CD8-positive, alpha-beta memory T cell (primary cell): ENCODE measurements at regions not wholly inside any gene's neighbourhood (a gene's known extent, or its start where the extent isn't known, plus 50 kb on each side); places are given as distances from the start of the nearest gene placed in this dataset.

Experiments used
- CTCF ChIA-PET: fragments of 350-600 bp; sonication (Branson Sonifier 250); formaldehyde crosslinking; loops from one replicate; lab custom pipeline; 2021; ENCODE audit warnings: antibody characterized with exemption; lab: Charles Lee
- POLR2A ChIA-PET: fragments of 350-600 bp; sonication (Branson Sonifier 250); formaldehyde crosslinking; loops from one replicate; lab custom pipeline; 2021; ENCODE audit warnings: antibody characterized with exemption; lab: Charles Lee
- DNase-seq, 5 donors: peaks; one replicate each; pipeline versions ENCODE4 v3.0.0 to v3.0.0-alpha.2; 2020 to 2022; ENCODE audit warnings: mixed read lengths in 1 of 5
- H3K27ac ChIP-seq: one replicate; pipeline ENCODE4 v1.7.0; 2013; ENCODE audit warnings: low read depth, mild to moderate bottlenecking, low read length, moderate library complexity
- H3K27me3 ChIP-seq: 2 replicates; pipeline ENCODE4 v1.7.0; 2013; ENCODE audit warnings: low read length, mild to moderate bottlenecking; ENCODE audit not compliant: insufficient read depth, poor library complexity, severe bottlenecking
- H3K36me3 ChIP-seq: 2 replicates; pipeline ENCODE4 v1.7.0; 2013; ENCODE audit warnings: mild to moderate bottlenecking, low read length, moderate library complexity; ENCODE audit not compliant: insufficient read depth
- H3K4me1 ChIP-seq: 2 replicates; pipeline ENCODE4 v1.7.0; 2013; ENCODE audit warnings: mild to moderate bottlenecking, low read length, moderate library complexity; ENCODE audit not compliant: insufficient read depth
- H3K4me3 ChIP-seq: 2 replicates; pipeline ENCODE4 v1.7.0; 2013; ENCODE audit warnings: mild to moderate bottlenecking, low read length
- H3K9me3 ChIP-seq: 2 replicates; pipeline ENCODE4 v1.7.0; 2013; ENCODE audit warnings: mild to moderate bottlenecking, low read length
- H3K27ac Mint-ChIP-seq, 8 donors: one replicate each; pipeline ENCODE4 v1.8.0; 2020 to 2021; ENCODE audit warnings: mixed read lengths in 8 of 8, mild to moderate bottlenecking in 6 of 8, inconsistent platforms in 3 of 8, moderate library complexity in 3 of 8
- H3K27me3 Mint-ChIP-seq, 2 donors: one replicate each; pipeline ENCODE4 v1.8.0; 2020 to 2021; ENCODE audit warnings: mixed read lengths in 2 of 2, mild to moderate bottlenecking in 1 of 2, moderate library complexity in 1 of 2
- H3K36me3 Mint-ChIP-seq, 3 donors: one replicate each; pipeline ENCODE4 v1.8.0; 2020 to 2021; ENCODE audit warnings: mixed read lengths in 3 of 3, inconsistent platforms in 1 of 3, mild to moderate bottlenecking in 1 of 3
- H3K4me1 Mint-ChIP-seq, 3 donors: one replicate each; pipeline ENCODE4 v1.8.0; 2020 to 2021; ENCODE audit warnings: mixed read lengths in 3 of 3, inconsistent platforms in 1 of 3, mild to moderate bottlenecking in 1 of 3
- H3K4me3 Mint-ChIP-seq, 7 donors: one replicate each; pipeline ENCODE4 v1.8.0; 2020 to 2021; ENCODE audit warnings: mixed read lengths in 7 of 7, mild to moderate bottlenecking in 6 of 7, moderate library complexity in 4 of 7, inconsistent platforms in 2 of 7
- H3K9me3 Mint-ChIP-seq, 5 donors: one replicate each; pipeline ENCODE4 v1.8.0; 2020 to 2022; ENCODE audit warnings: mixed read lengths in 5 of 5, mild to moderate bottlenecking in 3 of 5, moderate library complexity in 2 of 5, inconsistent platforms in 1 of 5

GRCh38 chr13:28550091-28550490 lies 55.2 kb upstream of the FLT1 start:
- Histone ChIP-seq H3K36me3 (no peaks in the 10 kb centered on the region), H3K27me3 (no peaks in the 10 kb centered on the region), H3K9me3 (no peaks in the 10 kb centered on the region), H3K27ac (no peak overlapping the region), H3K4me3 (no peak overlapping the region), H3K4me1 (no peaks in the 10 kb centered on the region)
- H3K27ac Mint-ChIP-seq = no peak overlapping the region
- H3K4me3 Mint-ChIP-seq = no peak overlapping the region
- CTCF ChIA-PET = interaction anchor here (0.9 kb wide), 1 partner anchor 15 kb away, joined by 3 read pairs; no protein-coding TSS in a partner anchor
- H3K36me3 Mint-ChIP-seq = peaks cover 0 to 4% (median 0%) of the 10 kb centered on the region in 3 donors
- DNase-seq = no peak
- no peaks in the 10 kb centered on the region for H3K9me3 Mint-ChIP-seq
- H3K4me1 Mint-ChIP-seq = no peaks in the 10 kb centered on the region
- H3K27me3 Mint-ChIP-seq = peaks cover 12 to 24% of the 10 kb centered on the region in 2 donors
- POLR2A ChIA-PET = no interaction called here

GRCh38 chr13:28548872-28549271 lies 53.9 kb upstream of the FLT1 start:
- CTCF ChIA-PET = interaction anchor here (0.9 kb wide), 1 partner anchor 16 kb away, joined by 3 read pairs; no protein-coding TSS in a partner anchor

GRCh38 chr13:28548468-28548867 lies 53.5 kb upstream of the FLT1 start:
- no peak overlapping the region for H3K4me3 ChIP-seq
- Mint-ChIP-seq H3K4me1 (no peaks in the 10 kb centered on the region), H3K27ac (no peak overlapping the region), H3K4me3 (no peak overlapping the region), H3K36me3 (peaks cover 0 to 4% (median 4%) of the 10 kb centered on the region in 3 donors), H3K27me3 (peaks cover 12 to 36% of the 10 kb centered on the region in 2 donors), H3K9me3 (peaks cover 0 to 4% (median 0%) of the 10 kb centered on the region in 5 donors)
- H3K9me3 ChIP-seq = no peaks in the 10 kb centered on the region
- DNase-seq = no peak
- H3K27me3 ChIP-seq = no peaks in the 10 kb centered on the region
- CTCF ChIA-PET = no interaction called here
- H3K4me1 ChIP-seq = no peaks in the 10 kb centered on the region
- H3K36me3 ChIP-seq = no peaks in the 10 kb centered on the region
- POLR2A ChIA-PET = no interaction called here
- no peak overlapping the region for H3K27ac ChIP-seq

More at GRCh38 chr13:28548872-28549271, 53.9 kb upstream of the FLT1 start:
- H3K4me1 Mint-ChIP-seq = no peaks in the 10 kb centered on the region
- no peaks in the 10 kb centered on the region for H3K9me3 ChIP-seq
- H3K36me3 Mint-ChIP-seq = peaks cover 0 to 4% (median under 1%) of the 10 kb centered on the region in 3 donors
- no peak overlapping the region for H3K27ac ChIP-seq
- H3K27ac Mint-ChIP-seq = no peak overlapping the region
- no peaks in the 10 kb centered on the region for H3K27me3 ChIP-seq
- H3K36me3 ChIP-seq = no peaks in the 10 kb centered on the region
- no peaks in the 10 kb centered on the region for H3K4me1 ChIP-seq
- H3K4me3 Mint-ChIP-seq = no peak overlapping the region
- H3K4me3 ChIP-seq = no peak overlapping the region
- DNase-seq = no peak
- H3K27me3 Mint-ChIP-seq = peaks cover 12 to 32% of the 10 kb centered on the region in 2 donors
- POLR2A ChIA-PET = no interaction called here
- H3K9me3 Mint-ChIP-seq = peaks cover 0 to 4% (median 0%) of the 10 kb centered on the region in 5 donors

GRCh38 chr13:28545583-28546333 lies 50.8 kb upstream of the FLT1 start:
- no peaks in the 10 kb centered on the region for H3K4me1 Mint-ChIP-seq
- CTCF ChIA-PET = no interaction called here

More at GRCh38 chr13:28545583-28546333, 50.8 kb upstream of the FLT1 start:
- Histone ChIP-seq H3K9me3 (no peaks in the 10 kb centered on the region), H3K36me3 (no peaks in the 10 kb centered on the region), H3K27me3 (no peaks in the 10 kb centered on the region), H3K27ac (no peak overlapping the region), H3K4me3 (no peak overlapping the region), H3K4me1 (no peaks in the 10 kb centered on the region)
- H3K27me3 Mint-ChIP-seq = peaks cover 19 to 45% of the 10 kb centered on the region in 2 donors
- H3K4me3 Mint-ChIP-seq = no peak overlapping the region
- POLR2A ChIA-PET = no interaction called here
- peaks cover 0 to 4% (median 4%) of the 10 kb centered on the region in 3 donors for H3K36me3 Mint-ChIP-seq
- H3K27ac Mint-ChIP-seq = peak overlapping the region in 1 of 8 donors; percentile 3
- peaks cover 0 to 9% (median 6%) of the 10 kb centered on the region in 5 donors for H3K9me3 Mint-ChIP-seq
- DNase-seq = no peak
